ENCODE measurements at regions not wholly inside any gene's neighbourhood (a gene's known extent, or its start where the extent isn't known, plus 50 kb on each side); places are given as distances from the start of the nearest gene placed in this dataset.

- TF ChIP-seq CTCF (IDR thresholded peaks at IDR 0.05; ENCODE audit: borderline replicate concordance, extremely low read depth, low read length, poor library complexity, severe bottlenecking) = no peak
- no peak for TF ChIP-seq EZH2 (IDR thresholded peaks at IDR 0.05; ENCODE audit: borderline replicate concordance, low read depth, low read length, severe bottlenecking)
Measured at GRCh38 chr10:129042776-129043595, 424.1 kb upstream of the MGMT start.
